CD4-positive, CD25-positive, alpha-beta regulatory T cell (primary cell): ENCODE measurements at regions not wholly inside any gene's neighbourhood (a gene's known extent, or its start where the extent isn't known, plus 50 kb on each side); places are given as distances from the start of the nearest gene placed in this dataset.

ENCODE experiments used
- ATAC-seq, 2 donors: fragments of 150-1000 bp; cut with Tn5 transposase; one replicate each; pipeline ENCODE4 v1.10.0; 2021; ENCODE audit warnings: low read depth in 2 of 2, moderate number of reproducible peaks in 2 of 2, moderate library complexity in 1 of 2
- DNase-seq, 3 donors: peaks; one replicate each; pipeline versions ENCODE4 v3.0.0 to v3.0.0-alpha.2; 2012 to 2022; ENCODE audit warnings: mixed read lengths in 1 of 3
- H3K27ac ChIP-seq: one replicate; pipeline ENCODE4 v1.7.0; 2013; ENCODE audit warnings: mild to moderate bottlenecking, low read length; ENCODE audit not compliant: insufficient read depth, poor library complexity, severe bottlenecking
- H3K27me3 ChIP-seq: one replicate; pipeline ENCODE4 v1.7.0; 2013; ENCODE audit warnings: low read length; ENCODE audit not compliant: control insufficient read depth, insufficient read depth
- H3K36me3 ChIP-seq: one replicate; pipeline ENCODE4 v1.7.0; 2013; ENCODE audit warnings: mild to moderate bottlenecking, low read length, moderate library complexity; ENCODE audit not compliant: control insufficient read depth, insufficient read depth
- H3K4me1 ChIP-seq: 2 replicates; pipeline ENCODE4 v1.7.0; 2013; ENCODE audit warnings: mild to moderate bottlenecking, low read length; ENCODE audit not compliant: insufficient read depth, control insufficient read depth, poor library complexity, severe bottlenecking
- H3K4me3 ChIP-seq: one replicate; pipeline ENCODE4 v1.7.0; 2013; ENCODE audit warnings: low read depth, mild to moderate bottlenecking, low read length, moderate library complexity
- H3K9me3 ChIP-seq, 2 experiments: 1 replicate in 1 of 2; 2 replicates in 1 of 2; pipeline ENCODE4 v1.7.0; 2013; ENCODE audit warnings: low read length in 2 of 2, mild to moderate bottlenecking in 1 of 2, moderate library complexity in 1 of 2; ENCODE audit not compliant: control insufficient read depth in 2 of 2
- H3K27ac Mint-ChIP-seq, 3 donors: one replicate each; pipeline ENCODE4 v1.8.0; 2020 to 2022; ENCODE audit warnings: mild to moderate bottlenecking in 3 of 3, mixed read lengths in 3 of 3, moderate library complexity in 2 of 3
- H3K27me3 Mint-ChIP-seq: one replicate; pipeline ENCODE4 v1.8.0; 2022; ENCODE audit warnings: mild to moderate bottlenecking, mixed read lengths
- H3K36me3 Mint-ChIP-seq: one replicate; pipeline ENCODE4 v1.8.0; 2020; ENCODE audit warnings: mixed read lengths
- H3K4me1 Mint-ChIP-seq, 4 donors: one replicate each; pipeline ENCODE4 v1.8.0; 2020 to 2022; ENCODE audit warnings: mixed read lengths in 4 of 4, mild to moderate bottlenecking in 1 of 4
- H3K4me3 Mint-ChIP-seq, 4 donors: one replicate each; pipeline ENCODE4 v1.8.0; 2020 to 2022; ENCODE audit warnings: mild to moderate bottlenecking in 4 of 4, mixed read lengths in 4 of 4, moderate library complexity in 3 of 4
- H3K9me3 Mint-ChIP-seq, 7 donors: one replicate each; pipeline ENCODE4 v1.8.0; 2020 to 2022; ENCODE audit warnings: mixed read lengths in 7 of 7, mild to moderate bottlenecking in 3 of 7, moderate library complexity in 2 of 7

- DNase-seq = no peak
- no peaks in the 10 kb centered on the region for H3K27me3 ChIP-seq
- no peaks in the 10 kb centered on the region for H3K36me3 Mint-ChIP-seq
- peaks cover 7 to 9% of the 10 kb centered on the region in 2 experiments for H3K9me3 ChIP-seq
- no peak overlapping the region for H3K27ac Mint-ChIP-seq
- no peaks in the 10 kb centered on the region for H3K4me1 ChIP-seq
- no peak for ATAC-seq
- H3K4me3 Mint-ChIP-seq = no peak overlapping the region
- no peaks in the 10 kb centered on the region for H3K27me3 Mint-ChIP-seq
- no peak overlapping the region for H3K4me3 ChIP-seq
- no peaks in the 10 kb centered on the region for H3K36me3 ChIP-seq
- H3K4me1 Mint-ChIP-seq = no peaks in the 10 kb centered on the region
- H3K9me3 Mint-ChIP-seq = peaks cover 0 to 40% (median 10%) of the 10 kb centered on the region in 7 donors
- H3K27ac ChIP-seq = no peak overlapping the region
Measured at GRCh38 chr9:11233696-11234095, 620.9 kb upstream of the PTPRD start.

GRCh38 chr9:11235061-11235460 is 622.3 kb upstream of the PTPRD start:
- Histone ChIP-seq H3K27ac (no peak overlapping the region), H3K9me3 (peaks cover 4 to 9% of the 10 kb centered on the region in 2 experiments), H3K36me3 (no peaks in the 10 kb centered on the region), H3K27me3 (no peaks in the 10 kb centered on the region), H3K4me3 (no peak overlapping the region), H3K4me1 (no peaks in the 10 kb centered on the region)
- Mint-ChIP-seq H3K27ac (no peak overlapping the region), H3K27me3 (no peaks in the 10 kb centered on the region), H3K36me3 (no peaks in the 10 kb centered on the region), H3K4me3 (no peak overlapping the region), H3K4me1 (no peaks in the 10 kb centered on the region), H3K9me3 (peaks cover 0 to 36% (median 10%) of the 10 kb centered on the region in 7 donors)
- ATAC-seq = no peak
- DNase-seq = no peak

GRCh38 chr9:11241779-11242178 is 629.0 kb upstream of the PTPRD start:
- no peak for DNase-seq
- Mint-ChIP-seq H3K4me1 (no peaks in the 10 kb centered on the region), H3K36me3 (no peaks in the 10 kb centered on the region), H3K4me3 (no peak overlapping the region), H3K9me3 (peaks cover 3 to 27% (median 4%) of the 10 kb centered on the region in 7 donors), H3K27ac (no peak overlapping the region), H3K27me3 (no peaks in the 10 kb centered on the region)
- H3K9me3 ChIP-seq = peaks cover 5% of the 10 kb centered on the region in 2 experiments
- ATAC-seq = no peak
- H3K27me3 ChIP-seq = no peaks in the 10 kb centered on the region
- no peaks in the 10 kb centered on the region for H3K4me1 ChIP-seq
- H3K36me3 ChIP-seq = no peaks in the 10 kb centered on the region
- H3K4me3 ChIP-seq = no peak overlapping the region
- no peak overlapping the region for H3K27ac ChIP-seq

DNA sequence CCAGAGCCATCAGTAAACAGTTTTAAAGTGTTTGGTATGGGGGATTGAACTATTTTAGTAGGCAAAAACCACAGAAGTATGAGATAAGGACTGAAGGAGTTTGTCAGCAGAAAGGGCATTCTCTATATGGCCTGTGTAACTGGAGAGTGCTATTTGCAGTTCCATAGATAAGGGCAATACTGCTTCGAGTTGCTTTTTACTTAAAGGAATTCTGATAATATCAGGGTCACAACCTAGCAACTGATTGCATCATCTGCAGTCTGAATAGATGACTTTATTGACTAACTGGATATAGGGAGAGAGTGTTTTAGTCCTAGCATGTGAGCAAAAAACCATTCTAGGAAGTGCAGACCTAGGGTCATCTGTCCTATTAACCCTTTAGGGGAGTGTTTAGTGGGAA is 645.2 kb upstream of the PTPRD start:
- no peaks in the 10 kb centered on the region for H3K4me1 Mint-ChIP-seq
- ATAC-seq (no peak), DNase-seq (no peak)
- H3K27me3 Mint-ChIP-seq = no peaks in the 10 kb centered on the region
- Histone ChIP-seq H3K36me3 (no peaks in the 10 kb centered on the region), H3K27ac (no peak overlapping the region), H3K9me3 (peaks cover 9 to 16% of the 10 kb centered on the region in 2 experiments), H3K27me3 (no peaks in the 10 kb centered on the region), H3K4me3 (no peak overlapping the region), H3K4me1 (no peaks in the 10 kb centered on the region)
- H3K9me3 Mint-ChIP-seq = peaks cover 0 to 30% (median 17%) of the 10 kb centered on the region in 7 donors
- no peak overlapping the region for H3K27ac Mint-ChIP-seq
- H3K4me3 Mint-ChIP-seq = no peak overlapping the region
- no peaks in the 10 kb centered on the region for H3K36me3 Mint-ChIP-seq

GRCh38 chr9:11269036-11269435 is 656.2 kb upstream of the PTPRD start:
- Mint-ChIP-seq H3K4me1 (no peaks in the 10 kb centered on the region), H3K27me3 (no peaks in the 10 kb centered on the region), H3K36me3 (no peaks in the 10 kb centered on the region), H3K9me3 (peaks cover 0 to 26% (median 7%) of the 10 kb centered on the region in 7 donors), H3K27ac (no peak overlapping the region), H3K4me3 (no peak overlapping the region)
- H3K9me3 ChIP-seq = peaks cover 5 to 24% of the 10 kb centered on the region in 2 experiments
- H3K4me3 ChIP-seq = no peak overlapping the region
- H3K36me3 ChIP-seq = no peaks in the 10 kb centered on the region
- no peak overlapping the region for H3K27ac ChIP-seq
- DNase-seq (no peak), ATAC-seq (no peak)
- H3K27me3 ChIP-seq = no peaks in the 10 kb centered on the region
- no peaks in the 10 kb centered on the region for H3K4me1 ChIP-seq

GRCh38 chr9:11275158-11275695 is 662.4 kb upstream of the PTPRD start:
- DNase-seq (no peak), ATAC-seq (no peak)
- Mint-ChIP-seq H3K27me3 (no peaks in the 10 kb centered on the region), H3K27ac (no peak overlapping the region), H3K36me3 (no peaks in the 10 kb centered on the region), H3K4me1 (no peaks in the 10 kb centered on the region), H3K4me3 (no peak overlapping the region), H3K9me3 (peaks cover 0 to 30% (median 5%) of the 10 kb centered on the region in 7 donors)
- peaks cover 1 to 11% of the 10 kb centered on the region in 2 experiments for H3K9me3 ChIP-seq
- no peaks in the 10 kb centered on the region for H3K36me3 ChIP-seq
- no peaks in the 10 kb centered on the region for H3K27me3 ChIP-seq
- H3K4me1 ChIP-seq = no peaks in the 10 kb centered on the region
- no peak overlapping the region for H3K27ac ChIP-seq
- no peak overlapping the region for H3K4me3 ChIP-seq

- Mint-ChIP-seq H3K4me1 (no peaks in the 10 kb centered on the region), H3K27me3 (no peaks in the 10 kb centered on the region), H3K4me3 (no peak overlapping the region), H3K9me3 (peaks cover 0 to 26% (median 8%) of the 10 kb centered on the region in 7 donors), H3K27ac (no peak overlapping the region), H3K36me3 (no peaks in the 10 kb centered on the region)
- Histone ChIP-seq H3K4me1 (no peaks in the 10 kb centered on the region), H3K4me3 (no peak overlapping the region), H3K27ac (no peak overlapping the region), H3K9me3 (peaks cover 2 to 14% of the 10 kb centered on the region in 2 experiments), H3K27me3 (no peaks in the 10 kb centered on the region), H3K36me3 (no peaks in the 10 kb centered on the region)
- ATAC-seq (no peak), DNase-seq (no peak)
Measured at GRCh38 chr9:11312966-11313365, 700.2 kb upstream of the PTPRD start.

DNA sequence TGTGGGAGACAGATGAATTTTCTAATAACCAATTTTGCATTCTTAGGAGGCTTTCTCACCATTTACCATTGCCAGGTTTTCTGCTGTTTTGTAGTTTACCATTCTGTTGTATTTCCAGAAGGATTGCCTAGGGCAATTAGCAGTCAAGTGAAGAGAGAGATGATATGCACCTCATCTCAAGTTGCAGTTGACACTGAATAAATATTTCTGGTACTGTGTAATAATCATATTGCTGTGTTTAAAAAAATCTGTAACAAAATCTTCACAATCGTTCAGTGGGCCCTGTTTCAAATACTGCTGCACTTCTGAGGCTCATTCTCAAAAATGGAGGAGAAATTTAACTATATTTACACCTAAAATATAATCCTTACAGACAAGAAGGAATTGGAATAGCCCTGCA is 706.1 kb upstream of the PTPRD start:
- Mint-ChIP-seq H3K27ac (no peak overlapping the region), H3K9me3 (peaks cover 0 to 18% (median 4%) of the 10 kb centered on the region in 7 donors), H3K27me3 (no peaks in the 10 kb centered on the region), H3K4me3 (no peak overlapping the region), H3K4me1 (no peaks in the 10 kb centered on the region), H3K36me3 (no peaks in the 10 kb centered on the region)
- H3K36me3 ChIP-seq = no peaks in the 10 kb centered on the region
- H3K4me3 ChIP-seq = no peak overlapping the region
- H3K27me3 ChIP-seq = no peaks in the 10 kb centered on the region
- ATAC-seq (no peak), DNase-seq (no peak)
- H3K4me1 ChIP-seq = no peaks in the 10 kb centered on the region
- no peaks in the 10 kb centered on the region for H3K9me3 ChIP-seq
- no peak overlapping the region for H3K27ac ChIP-seq
